Activated T-helper 9 cell treated with anti-CD3 and anti-CD28 coated beads, Interleukin-2, amount 50 U/mL, for 16 hours (primary cell): ENCODE measurements at regions not wholly inside any gene's neighbourhood (a gene's known extent, or its start where the extent isn't known, plus 50 kb on each side); places are given as distances from the start of the nearest gene placed in this dataset.

Experiments
- DNase-seq: peaks from one replicate; pipeline ENCODE4 v3.0.0-alpha.2; 2020; ENCODE audit warnings: low read depth

DNA sequence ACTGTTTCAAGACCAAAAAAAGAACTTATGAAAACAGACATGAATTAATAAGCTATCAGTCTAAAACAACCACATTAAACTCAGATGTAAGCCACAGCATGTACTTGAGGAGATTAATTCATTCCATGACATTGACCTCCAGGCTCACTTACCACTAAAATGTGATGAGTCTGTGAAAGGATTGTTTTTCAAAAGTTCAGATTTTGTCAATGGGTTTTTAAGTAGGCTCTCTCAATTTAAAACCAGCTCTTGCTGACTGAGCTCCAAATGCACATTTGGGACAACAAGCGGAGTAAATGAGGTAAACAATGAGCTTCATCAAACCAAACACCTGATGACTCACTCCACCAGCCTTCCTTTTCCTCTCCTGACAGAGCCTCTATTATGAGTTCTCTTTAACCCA lies 197.0 kb downstream of the SIM1 start:
- DNase-seq, result no peak

DNA sequence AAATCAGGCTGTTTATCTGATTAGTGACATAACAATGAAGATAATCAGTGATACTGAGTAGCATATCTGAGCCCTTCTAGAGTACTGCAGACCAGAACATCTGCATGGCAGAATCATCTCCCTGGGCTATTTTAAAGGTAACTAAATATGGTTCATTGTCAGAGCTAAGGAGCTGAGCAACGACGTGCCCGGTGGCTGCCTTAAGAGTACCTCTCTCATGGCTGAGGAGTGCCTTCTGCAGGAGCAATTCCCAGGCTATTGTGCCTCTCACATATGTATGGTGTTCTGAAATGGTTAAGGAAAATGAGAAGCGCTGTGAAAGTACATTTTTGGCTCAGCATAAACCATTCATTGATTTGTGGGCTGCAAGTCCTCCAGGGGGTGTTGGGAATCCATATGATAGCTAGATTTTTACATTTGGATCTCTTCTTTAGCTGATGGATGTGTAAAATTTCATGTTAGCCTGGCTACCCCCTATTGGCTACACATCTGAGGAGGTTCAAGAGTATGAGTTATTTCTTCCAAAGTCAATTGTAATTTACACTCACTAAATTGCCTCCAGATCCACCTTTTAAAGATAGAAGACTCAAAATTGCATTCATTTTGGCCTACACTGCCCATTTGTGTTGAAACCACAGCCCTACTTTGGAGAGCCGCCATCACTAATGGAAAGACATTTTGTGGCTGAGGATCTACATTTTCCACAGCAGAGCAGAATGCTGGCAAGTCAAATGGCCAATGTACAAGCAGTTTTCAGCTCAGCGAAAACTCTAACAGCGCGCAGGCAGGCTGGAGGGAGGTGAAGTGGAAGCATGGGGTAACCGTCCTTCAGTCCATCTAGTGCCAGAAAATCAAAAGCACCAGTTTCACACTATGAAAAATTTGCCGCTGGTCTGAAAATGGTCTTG lies 198.0 kb downstream of the SIM1 start:
- DNase-seq, result no peak

DNA sequence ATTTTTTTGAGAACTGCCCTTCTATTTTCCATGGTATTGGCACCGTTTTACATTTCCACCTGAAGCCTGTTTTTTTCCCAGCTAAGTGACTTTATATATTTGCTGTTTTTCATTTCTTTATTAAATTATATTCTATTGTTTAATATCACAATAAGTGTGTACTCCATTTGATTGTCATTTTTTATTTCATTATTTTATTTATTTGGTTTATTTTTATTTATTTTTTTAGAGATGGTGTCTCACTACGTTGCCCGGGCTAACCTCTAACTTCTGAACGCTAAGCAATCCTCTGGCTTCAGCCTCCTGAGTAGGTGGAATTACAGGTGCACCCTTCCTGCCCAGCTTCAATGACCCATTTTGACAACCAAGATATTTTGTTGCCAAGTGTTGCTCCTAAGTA lies 202.6 kb downstream of the SIM1 start:
- DNase-seq, result no peak

DNA sequence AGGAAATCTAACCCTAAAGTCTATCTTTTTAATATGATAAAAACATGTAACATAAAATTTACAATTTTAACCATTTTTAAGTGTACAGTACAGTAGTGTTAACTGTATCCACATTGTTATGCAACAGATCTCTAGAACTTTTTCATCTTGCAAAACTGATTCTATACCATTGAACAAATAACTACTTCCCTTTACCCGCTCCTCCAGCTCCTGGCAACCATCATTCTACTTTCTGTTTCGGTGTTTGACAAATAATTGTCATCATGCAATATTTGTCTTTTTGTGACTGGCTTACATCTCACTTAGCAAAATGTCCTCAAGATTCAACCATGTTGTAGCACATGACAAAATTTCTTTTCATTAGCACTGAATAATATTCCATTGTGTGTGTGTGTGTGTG lies 203.2 kb downstream of the SIM1 start:
- no peak for DNase-seq

DNA sequence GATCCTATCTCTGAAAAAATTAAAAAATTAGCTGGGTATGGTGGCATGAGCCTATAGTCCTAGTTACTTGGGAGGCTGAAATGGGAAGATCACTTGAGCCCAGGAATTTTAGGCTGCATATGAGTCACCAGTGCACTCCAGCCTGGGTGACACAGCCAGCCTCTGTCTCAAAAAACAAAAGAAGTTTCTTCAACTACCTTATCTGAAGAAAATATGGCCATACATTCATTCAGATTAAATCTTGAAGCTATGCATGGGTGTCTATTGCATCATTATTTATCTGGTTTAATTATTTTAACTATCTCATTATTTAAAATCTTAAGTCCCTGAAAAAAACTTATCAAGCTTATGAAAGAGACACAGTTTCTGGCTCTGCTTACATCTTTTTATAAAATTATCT lies 204.1 kb downstream of the SIM1 start:
- no peak for DNase-seq

DNA sequence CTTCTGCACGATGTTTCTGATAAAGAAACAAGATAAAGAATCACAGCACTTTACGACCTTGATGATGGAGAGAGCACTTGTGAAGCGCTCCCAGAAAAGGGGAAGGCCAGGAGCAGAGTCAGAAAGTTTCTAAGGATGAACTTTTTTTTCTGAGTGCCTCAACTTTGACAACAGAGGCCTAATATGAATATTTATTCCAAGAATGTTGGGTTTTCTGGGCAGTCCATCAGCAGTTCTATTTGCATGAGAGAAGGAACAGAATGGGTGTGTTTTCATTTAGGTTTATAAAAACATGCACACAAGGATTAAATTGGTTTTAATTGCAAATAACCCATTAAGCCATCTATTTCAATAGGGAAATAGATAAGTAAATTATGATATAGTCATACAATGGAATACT lies 204.9 kb downstream of the SIM1 start:
- DNase-seq, result no peak

DNA sequence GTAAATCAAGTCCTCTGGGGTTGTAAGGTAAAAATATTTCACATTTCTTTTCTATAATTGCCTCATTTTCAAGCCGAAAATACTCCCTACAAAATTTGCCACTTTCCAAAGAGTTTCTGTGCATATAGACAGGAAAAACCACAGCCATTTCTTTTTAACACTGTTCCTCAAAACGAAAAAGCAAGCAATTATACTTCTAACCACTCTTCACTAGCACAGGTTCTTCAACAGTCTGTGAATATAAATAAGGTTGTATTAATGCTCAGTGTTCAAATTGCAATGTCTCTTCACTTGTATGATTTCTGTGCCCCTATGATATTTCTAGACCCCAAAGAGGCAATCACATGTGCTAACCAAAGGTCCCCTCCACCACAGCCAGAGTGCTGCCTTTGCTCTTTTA lies 206.0 kb downstream of the SIM1 start:
- DNase-seq, result no peak

DNA sequence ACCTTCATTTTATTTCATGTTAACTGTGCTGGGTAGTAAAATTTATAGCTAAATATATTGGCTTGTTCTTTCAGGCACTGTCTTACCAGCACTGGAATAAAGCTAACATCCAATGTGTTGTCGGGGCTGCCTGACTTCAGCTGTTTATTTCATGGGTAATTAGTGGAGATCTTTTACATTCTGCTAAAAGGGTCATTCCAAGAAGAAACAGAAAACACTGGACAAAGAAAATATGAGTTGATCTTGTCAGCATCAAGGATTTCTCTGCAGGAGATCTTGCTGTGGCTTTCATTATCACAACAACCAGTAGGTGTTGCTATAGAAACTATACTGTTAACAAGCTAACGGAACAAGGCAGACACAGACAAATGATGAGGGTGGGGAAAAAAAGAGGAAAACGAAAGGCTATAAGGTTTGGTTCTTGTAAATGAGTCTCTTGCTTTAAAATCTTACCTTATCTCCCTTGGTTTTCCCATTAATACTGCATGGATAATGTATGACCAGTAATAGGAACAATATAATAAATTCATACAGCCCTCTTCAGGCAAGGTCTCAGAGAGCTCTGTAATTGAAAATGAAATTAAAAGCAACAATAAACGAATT lies 206.8 kb downstream of the SIM1 start:
- DNase-seq, result no peak

DNA sequence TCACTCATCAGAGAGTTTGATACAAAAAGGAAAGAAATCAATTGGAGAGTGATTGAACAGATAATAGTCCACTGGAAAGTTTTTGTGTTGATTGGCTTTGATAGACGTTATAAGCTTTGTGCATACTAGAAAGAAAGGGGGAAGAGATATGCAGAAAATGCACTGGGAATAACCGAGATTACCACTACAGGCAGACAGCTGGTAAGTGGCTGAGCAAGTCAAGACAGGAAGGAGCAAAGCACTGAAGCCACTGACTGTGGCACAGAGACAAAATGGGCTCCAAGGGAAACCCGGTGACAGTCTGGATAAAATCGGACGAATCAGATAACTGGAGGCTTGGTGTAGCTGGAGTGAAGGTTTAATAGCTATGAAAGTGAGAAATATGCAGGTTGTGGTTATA lies 209.0 kb downstream of the SIM1 start:
- DNase-seq, result no peak

DNA sequence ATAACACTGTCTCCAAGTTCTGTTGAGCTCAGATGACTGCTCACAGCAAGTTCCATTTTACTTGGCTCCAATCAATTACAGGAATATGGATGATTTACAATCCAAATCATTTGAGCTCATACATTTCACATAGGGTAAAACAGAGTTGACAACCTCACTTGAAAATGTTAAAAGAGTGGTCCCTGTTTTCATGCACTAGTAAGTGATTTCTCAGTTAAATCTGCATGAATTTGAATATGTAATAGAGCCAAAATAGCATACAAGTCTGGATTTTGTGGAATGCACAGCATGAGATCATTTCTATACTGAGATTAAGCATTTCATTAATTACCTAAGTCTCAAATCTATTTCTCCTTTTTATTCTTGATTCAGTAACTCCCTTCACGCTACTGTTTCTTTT lies 217.6 kb downstream of the SIM1 start:
- no peak for DNase-seq

DNA sequence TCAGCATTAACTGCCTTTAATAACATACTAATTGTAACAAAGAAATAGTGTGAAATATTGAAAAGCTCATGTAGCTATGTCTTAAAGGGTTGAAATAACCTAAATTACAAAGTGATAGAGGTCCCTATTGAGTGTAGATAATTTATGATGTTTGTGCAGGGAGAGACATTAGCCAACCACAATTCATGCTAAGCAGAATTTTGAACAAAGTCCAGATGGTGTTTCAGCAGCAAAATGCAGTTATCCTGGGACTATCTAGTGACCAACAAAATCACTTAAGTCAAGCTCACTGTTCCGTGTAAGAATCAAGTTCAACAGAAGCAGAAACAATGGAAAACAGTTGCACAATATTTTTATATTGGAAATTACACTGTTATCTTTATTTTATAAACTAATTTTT lies 218.5 kb downstream of the SIM1 start:
- DNase-seq, result no peak

DNA sequence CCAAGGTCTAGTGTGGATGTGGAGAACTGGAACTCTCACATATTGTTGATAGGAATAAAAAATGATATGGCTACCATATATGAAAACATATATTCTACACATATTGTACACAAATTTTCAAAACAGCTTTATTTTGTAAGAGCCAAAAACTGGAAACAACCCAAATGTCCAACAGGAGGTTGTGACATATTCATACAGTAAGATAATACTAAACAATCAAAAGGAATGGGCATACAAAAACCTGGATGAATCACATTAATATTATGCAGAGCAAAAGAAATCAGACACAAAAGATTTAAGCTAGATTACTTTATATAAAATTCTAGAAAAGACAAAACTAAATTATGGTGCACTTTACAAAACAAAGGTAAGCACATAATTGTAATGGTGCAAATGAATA lies 223.9 kb downstream of the SIM1 start:
- no peak for DNase-seq

DNA sequence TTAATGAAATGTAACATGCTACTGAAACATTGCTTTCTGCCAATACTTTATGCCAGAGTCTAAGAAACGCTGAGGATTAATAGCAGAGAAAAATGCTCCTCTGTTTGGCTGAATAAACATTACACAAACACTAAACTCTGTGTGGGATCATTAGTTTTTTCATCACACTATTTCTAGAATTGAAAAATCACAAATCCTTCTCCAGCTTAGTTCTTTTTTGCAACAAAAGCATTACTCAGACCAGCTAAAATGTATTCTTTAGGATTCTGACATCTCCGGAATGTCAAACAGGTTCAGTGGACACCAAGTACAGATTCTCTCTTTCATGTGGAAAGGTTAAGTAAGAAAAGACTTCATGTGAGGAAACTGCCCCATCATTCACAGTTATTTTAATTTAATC lies 226.9 kb downstream of the SIM1 start:
- no peak for DNase-seq

DNA sequence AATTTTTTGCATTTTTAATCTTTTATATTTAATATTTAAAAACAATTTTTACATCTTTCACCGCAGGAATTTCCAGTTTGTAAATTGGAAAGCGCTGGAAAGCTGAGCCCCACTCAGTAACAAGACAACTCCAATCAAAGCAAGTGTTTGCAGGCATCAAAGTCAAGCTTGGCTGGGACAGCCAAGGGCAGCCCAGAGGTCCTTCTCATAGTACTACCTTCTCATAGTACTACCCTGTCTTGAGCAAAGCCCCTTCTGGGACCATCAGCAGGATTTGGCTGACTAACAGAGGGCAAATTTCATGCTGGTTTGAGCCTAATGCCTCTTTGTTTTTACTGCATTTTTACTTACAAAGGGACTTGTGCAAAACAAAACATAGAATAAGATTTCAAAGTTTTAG lies 228.3 kb downstream of the SIM1 start:
- DNase-seq, result no peak

DNA sequence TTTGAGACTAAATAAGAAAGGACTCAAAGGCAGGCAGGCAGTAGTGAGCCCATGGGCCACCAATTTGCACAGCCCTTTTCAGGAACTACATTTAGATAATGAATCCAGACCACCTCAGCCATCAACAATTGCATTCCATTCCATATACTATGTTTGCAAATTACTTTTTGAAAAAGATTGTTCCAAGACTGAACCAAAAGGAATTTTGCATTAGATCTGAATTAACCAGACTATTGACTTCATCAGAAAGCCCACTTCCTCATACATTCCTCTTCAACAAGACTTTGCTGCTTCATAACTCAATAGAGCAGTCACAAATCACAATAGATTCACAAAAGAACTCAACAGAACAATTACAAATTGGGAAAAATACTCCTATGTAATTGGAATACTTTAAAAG lies 229.1 kb downstream of the SIM1 start:
- no peak for DNase-seq

DNA sequence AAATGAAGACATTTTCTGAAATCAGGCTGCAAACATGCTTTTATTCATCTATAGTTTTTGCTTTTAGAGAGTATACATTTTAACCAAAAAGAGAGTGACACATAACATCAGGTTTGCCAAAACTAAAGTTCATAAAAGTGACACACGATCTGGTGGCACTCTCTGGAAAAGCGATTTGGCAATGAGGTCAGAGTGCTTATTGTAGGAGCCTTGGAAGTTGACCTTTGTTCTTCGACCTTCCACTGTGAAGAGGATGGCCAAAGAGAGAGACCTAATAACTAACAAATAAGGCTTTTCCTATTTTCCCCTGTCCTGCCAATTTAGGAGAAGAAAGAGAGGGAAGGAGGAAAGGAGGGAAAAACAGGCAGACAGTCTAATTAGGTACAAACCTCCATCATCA lies 230.1 kb downstream of the SIM1 start:
- DNase-seq, result no peak

DNA sequence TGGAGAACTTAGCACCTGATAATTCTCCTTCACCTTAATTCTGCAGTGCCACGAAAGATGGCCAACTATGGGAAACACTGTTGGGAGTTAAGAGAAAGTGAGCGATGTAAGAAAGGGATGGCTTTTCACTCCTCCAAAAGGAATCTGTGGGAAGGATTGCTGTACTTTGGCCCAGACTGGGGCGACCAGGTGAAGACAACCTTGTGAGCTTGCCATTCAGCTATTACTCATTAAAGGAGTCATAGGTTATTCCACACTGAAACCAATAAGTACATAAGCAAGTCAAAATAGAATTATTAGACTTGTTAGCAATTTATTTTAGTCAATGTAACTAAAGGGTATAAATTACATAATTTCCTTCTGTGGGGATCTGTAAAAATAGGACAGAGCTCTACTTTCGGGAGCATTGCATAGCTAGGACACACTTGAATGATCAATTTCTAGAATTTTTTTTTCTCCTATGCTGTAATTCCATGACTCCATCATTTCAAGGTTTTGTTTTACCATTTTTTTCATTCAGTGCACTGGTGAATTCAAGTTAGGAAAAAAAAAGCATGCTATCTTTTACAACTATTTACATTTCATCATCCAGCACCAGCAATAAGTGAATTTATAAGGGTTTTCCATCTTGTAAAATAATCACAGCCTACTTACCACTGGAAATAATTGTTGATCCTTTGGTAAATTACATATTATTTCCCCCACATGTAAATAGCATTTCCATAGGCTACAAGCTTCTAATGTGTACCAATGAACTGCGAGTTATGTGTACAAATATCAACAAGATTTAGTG lies 231.7 kb downstream of the SIM1 start:
- DNase-seq, result no peak

DNA sequence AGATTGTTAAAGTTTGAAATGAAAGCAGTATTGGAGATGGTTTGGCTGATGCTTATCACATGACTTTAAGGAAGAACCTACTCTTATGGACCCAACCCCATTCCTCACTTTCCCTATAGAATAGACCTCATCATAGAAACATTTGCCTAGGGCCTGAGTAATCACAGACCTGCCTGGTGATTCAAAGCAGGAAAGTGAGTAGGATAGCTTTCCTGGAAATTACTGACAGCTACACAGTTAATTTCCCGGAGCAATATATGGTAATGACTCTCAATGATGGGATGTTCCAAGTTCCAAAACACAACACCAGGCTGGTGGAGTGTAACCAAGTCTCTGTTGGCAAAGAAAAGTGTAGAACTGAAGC lies 233.8 kb downstream of the SIM1 start:
- DNase-seq, result no peak

DNA sequence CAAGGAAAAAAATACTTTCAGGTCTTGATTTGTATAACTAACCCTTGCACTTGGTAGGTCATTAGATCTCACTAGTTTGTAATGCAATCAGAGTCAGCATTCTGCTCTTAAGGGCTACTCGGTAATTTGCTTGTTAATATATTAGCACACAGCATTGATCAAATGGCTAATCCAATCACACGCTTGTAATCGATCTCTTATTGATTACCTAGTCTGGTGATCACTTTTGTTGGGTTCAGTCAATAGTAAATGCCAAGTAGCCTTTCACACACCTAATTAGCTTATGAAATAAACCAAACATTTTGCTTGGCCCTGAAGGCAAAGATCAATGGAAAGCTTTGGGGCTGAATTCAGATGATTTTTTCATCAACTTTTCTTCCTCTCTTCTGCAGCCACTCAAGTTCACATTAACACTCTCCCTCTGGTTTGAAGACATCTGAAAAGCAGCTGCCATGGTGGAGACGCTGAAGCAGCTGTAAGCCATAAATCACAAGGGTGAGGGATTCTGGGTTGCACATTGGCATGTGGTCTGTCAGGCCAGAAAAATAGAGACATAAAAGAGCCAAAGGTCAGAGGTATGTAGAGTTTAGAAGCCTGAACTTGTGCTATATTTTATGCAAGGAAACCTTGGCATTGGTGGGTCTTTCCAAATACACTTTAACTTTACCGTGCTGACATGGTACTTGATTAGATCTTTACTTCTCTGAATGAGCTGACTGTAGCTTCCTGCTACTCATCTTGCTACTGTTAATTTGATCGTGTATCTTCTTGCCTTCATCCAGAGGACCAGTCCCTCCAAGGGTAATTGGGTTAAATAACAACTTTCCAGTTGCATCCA lies 234.4 kb downstream of the SIM1 start:
- no peak for DNase-seq

DNA sequence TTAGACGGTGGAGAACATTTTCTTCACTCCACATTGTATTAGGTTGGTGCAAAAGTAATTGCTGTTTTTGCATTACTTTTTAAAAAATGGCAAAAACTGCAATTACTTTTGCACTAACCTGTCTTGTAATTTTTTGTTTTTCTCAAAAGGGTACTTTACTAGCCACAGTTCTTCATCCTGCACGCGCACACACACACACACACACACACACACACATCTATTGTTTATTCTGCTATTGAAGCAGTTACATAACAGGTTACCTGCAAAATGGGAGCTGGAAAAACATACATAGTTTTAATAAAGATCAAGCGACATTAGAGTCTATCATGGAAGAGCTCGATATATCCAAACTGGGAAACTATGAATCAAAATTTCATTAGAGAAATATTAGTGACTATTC lies 235.2 kb downstream of the SIM1 start:
- no peak for DNase-seq

DNA sequence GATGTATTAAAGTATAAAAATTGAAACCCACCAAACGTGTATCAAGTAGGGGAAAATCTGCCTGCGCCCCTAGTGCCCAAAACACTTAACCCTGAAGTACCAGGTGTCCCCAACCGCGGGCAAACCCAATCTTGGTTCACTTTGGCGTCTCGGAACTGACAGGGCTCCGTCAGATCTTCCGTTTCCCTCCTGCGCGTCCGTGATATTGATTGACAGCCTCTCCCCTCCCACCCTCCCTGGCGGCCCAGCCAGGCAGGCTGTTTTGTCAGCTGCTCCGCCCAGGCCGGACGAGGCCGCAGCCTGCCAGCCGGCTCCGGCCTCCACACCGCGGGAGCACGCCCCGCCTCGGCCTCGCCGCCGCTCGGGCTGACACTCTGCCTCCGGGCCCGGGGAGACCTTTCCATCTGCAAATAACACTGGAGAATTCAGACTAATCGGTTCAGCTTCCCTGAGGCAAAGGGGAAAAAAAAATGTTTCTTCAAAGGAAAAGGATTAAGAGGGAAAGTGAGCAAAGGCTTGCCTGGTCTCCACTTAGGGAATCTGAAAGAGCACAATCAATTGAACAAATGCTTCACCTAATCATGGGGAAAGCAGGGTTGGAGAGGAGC lies 234.9 kb upstream of the MCHR2 start:
- peak; percentile 1 for DNase-seq

DNA sequence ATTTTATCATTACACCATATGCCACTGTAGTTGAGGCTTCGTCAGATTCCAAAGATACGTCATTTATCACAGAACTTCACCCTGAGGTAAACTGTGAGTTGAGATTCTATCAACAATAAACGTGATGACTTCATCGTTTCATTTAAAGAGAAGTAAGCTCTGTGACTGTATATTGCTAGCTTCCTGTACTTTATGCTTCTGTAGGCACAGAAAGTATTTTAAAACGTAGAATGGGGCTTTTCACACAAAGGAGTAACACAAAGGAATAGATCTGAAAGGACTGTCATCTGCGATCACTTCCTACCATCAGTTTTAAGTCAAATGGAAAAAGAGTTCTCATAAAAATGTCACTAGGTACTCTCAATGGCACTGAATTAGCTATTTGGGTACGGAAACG lies 234.4 kb upstream of the MCHR2 start:
- DNase-seq, result no peak
